ENCODE measurements at regions not wholly inside any gene's neighbourhood (a gene's known extent, or its start where the extent isn't known, plus 50 kb on each side); places are given as distances from the start of the nearest gene placed in this dataset.

DNA sequence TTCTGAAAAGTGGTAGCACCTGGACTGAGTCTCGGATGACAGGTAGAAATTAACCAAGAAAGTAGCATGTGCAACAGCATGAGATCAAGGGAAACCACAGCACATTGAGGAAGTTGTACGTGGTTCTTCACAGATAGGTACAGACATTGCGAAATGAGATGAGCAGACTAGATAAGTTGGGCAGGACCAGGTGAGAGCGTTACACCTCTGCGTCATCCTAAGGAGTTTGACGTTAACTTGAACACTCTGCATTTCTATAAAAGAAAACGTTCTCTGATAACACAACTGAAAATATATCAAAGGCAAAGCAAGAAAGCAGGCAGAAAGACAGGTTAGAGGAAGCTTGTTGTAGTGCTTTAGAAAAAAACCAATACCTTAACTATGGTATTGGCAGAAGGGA lies 98.5 kb upstream of the RASSF8 start:
- Mint-ChIP-seq H3K9me3 (no peaks in the 10 kb centered on the region), H3K27ac (no peak overlapping the region), H3K27me3 (peaks cover 2 to 4% of the 10 kb centered on the region in 2 donors), H3K4me3 (peak overlapping the region in 1 of 3 donors; percentile 2), H3K36me3 (no peaks in the 10 kb centered on the region), H3K4me1 (peaks cover 5 to 31% (median 10%) of the 10 kb centered on the region in 3 donors)
- DNase-seq (peak in 25 of 35 experiments; percentile 1 to 75 (median 15)), ATAC-seq (replicated peaks in 1 of 4) (peak; percentile 48 to 93 (median 59))
- no peak overlapping the region for H3K27ac ChIP-seq (ENCODE audit: low read length)
- POLR2A ChIA-PET: no interaction called here
- WGBS (ENCODE audit: insufficient coverage): 10% methylated on average over 2 of the region's 7 CpGs
- H3K4me1 ChIP-seq (ENCODE audit: control insufficient read depth in 1 of 2, extremely low read depth in 1 of 2, insufficient read depth in 2 of 2, low read length in 2 of 2): peaks cover 0 to 17% of the 10 kb centered on the region in 2 experiments
- no peaks in the 10 kb centered on the region for H3K36me3 ChIP-seq (ENCODE audit: control insufficient read depth in 2 of 2, extremely low read depth in 1 of 2, insufficient read depth in 1 of 2, low read length in 1 of 2)
- H3K9me3 ChIP-seq: no peaks in the 10 kb centered on the region
- H3K4me3 ChIP-seq (ENCODE audit: control insufficient read depth in 1 of 2, extremely low read depth in 1 of 2, low read length in 1 of 2): no peak overlapping the region
- CTCF ChIA-PET: no interaction called here
- no peaks in the 10 kb centered on the region for H3K27me3 ChIP-seq (replicated peaks in 1 of 2; ENCODE audit: control insufficient read depth in 2 of 2, extremely low read depth in 1 of 2, insufficient read depth in 2 of 2, low read length in 1 of 2)

DNA sequence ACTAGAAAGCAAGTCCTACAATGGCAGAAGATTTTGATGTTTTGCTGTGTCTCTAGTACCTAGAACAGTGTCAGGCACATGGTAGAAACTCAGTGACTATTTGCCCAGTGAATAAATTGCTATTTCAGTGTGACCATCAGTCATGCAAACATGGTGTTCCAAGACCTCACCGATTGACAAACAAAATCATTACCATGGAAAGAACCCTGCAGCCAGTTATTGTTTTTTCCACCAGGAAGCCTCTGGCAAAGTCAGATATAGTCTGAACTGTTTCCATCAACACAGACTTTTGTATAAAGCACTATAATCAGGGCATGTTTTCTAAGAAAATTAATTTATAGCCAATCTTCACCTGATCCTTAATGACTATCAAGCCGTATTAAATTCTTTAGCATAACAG lies 97.3 kb upstream of the RASSF8 start:
- H3K4me3 Mint-ChIP-seq: no peak overlapping the region
- H3K4me3 ChIP-seq (ENCODE audit: control insufficient read depth in 1 of 2, extremely low read depth in 1 of 2, low read length in 1 of 2): no peak overlapping the region

DNA sequence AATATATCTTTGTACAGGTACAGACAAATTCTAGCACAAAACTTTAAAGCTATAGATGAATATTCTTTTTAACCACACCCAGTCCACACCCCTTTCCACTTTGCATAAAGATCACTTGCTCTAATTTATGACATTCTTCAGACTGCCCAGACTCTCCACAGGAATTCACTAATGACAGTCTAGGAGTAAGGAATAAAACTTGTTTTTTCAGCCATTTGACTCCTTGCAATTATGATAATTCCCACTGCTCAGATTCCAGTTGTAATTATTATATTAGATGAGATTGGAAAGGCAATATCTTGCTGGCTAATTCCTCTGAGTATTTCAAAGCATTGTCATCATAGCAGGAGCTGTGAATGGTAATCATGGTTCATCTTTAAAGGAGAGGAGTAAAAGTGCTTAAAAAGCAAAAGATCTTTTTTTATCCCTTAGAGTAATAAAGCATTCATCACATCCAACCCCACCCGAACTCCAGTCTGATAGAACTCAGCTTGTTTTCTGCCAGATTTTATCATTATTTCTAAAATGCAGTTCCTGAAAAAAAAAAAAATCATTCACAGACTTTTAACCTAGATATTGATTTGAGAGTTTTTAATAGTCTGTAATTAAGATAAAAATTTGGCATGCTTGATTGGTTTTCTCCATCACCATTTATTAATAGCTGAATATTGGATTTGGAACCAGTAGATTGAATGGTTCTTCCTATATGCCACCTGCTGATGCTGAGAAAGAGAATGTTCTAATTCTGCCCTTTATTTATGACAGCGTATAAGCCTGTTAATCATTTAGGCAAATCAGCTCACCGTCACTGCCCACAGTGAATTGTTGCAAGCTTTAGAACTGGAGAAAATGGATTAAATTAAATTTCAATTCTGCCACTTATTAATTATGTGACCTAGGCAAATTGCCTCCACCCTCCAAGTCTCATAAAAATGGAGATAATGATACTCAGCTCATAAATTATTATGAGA lies 93.9 kb upstream of the RASSF8 start:
- Histone ChIP-seq H3K9me3 (no peaks in the 10 kb centered on the region), H3K36me3 (ENCODE audit: control insufficient read depth in 2 of 2, extremely low read depth in 1 of 2, insufficient read depth in 1 of 2, low read length in 1 of 2) (no peaks in the 10 kb centered on the region), H3K4me1 (ENCODE audit: control insufficient read depth in 1 of 2, extremely low read depth in 1 of 2, insufficient read depth in 2 of 2, low read length in 2 of 2) (peaks cover 0 to 7% of the 10 kb centered on the region in 2 experiments), H3K27me3 (replicated peaks in 1 of 2; ENCODE audit: control insufficient read depth in 2 of 2, extremely low read depth in 1 of 2, insufficient read depth in 2 of 2, low read length in 1 of 2) (no peaks in the 10 kb centered on the region), H3K4me3 (ENCODE audit: control insufficient read depth in 1 of 2, extremely low read depth in 1 of 2, low read length in 1 of 2) (no peak overlapping the region), H3K27ac (ENCODE audit: low read length) (no peak overlapping the region)
- DNase-seq (no peak), ATAC-seq (replicated peaks in 1 of 4) (no peak)
- Mint-ChIP-seq H3K36me3 (no peaks in the 10 kb centered on the region), H3K9me3 (peaks cover under 1 to 4% (median 3%) of the 10 kb centered on the region in 3 donors), H3K27me3 (peaks cover 4% of the 10 kb centered on the region in 2 donors), H3K27ac (no peak overlapping the region), H3K4me3 (no peak overlapping the region), H3K4me1 (peaks cover 5 to 17% (median 6%) of the 10 kb centered on the region in 3 donors)
- ChIA-PET CTCF (no interaction called here), POLR2A (no interaction called here)
- WGBS (ENCODE audit: insufficient coverage): no CpG with 5 or more reads among the region's 3 CpGs

More for the DNA sequence above, 97.3 kb upstream of the RASSF8 start:
- peaks cover 0 to 17% of the 10 kb centered on the region in 2 experiments for H3K4me1 ChIP-seq (ENCODE audit: control insufficient read depth in 1 of 2, extremely low read depth in 1 of 2, insufficient read depth in 2 of 2, low read length in 2 of 2)
- peaks cover 5 to 31% (median 10%) of the 10 kb centered on the region in 3 donors for H3K4me1 Mint-ChIP-seq
- POLR2A ChIA-PET: no interaction called here
- H3K36me3 ChIP-seq (ENCODE audit: control insufficient read depth in 2 of 2, extremely low read depth in 1 of 2, insufficient read depth in 1 of 2, low read length in 1 of 2): no peaks in the 10 kb centered on the region
- H3K27ac Mint-ChIP-seq: no peak overlapping the region
- H3K9me3 Mint-ChIP-seq: no peaks in the 10 kb centered on the region
- no peaks in the 10 kb centered on the region for H3K27me3 ChIP-seq (replicated peaks in 1 of 2; ENCODE audit: control insufficient read depth in 2 of 2, extremely low read depth in 1 of 2, insufficient read depth in 2 of 2, low read length in 1 of 2)
- CTCF ChIA-PET: no interaction called here
- peaks cover 4% of the 10 kb centered on the region in 2 donors for H3K27me3 Mint-ChIP-seq
- H3K27ac ChIP-seq (ENCODE audit: low read length): no peak overlapping the region
- DNase-seq: no peak
- ATAC-seq (replicated peaks in 1 of 4): no peak
- H3K36me3 Mint-ChIP-seq: no peaks in the 10 kb centered on the region
- H3K9me3 ChIP-seq: no peaks in the 10 kb centered on the region
- 86% methylated on average over 1 of the region's 2 CpGs for WGBS (ENCODE audit: insufficient coverage)

DNA sequence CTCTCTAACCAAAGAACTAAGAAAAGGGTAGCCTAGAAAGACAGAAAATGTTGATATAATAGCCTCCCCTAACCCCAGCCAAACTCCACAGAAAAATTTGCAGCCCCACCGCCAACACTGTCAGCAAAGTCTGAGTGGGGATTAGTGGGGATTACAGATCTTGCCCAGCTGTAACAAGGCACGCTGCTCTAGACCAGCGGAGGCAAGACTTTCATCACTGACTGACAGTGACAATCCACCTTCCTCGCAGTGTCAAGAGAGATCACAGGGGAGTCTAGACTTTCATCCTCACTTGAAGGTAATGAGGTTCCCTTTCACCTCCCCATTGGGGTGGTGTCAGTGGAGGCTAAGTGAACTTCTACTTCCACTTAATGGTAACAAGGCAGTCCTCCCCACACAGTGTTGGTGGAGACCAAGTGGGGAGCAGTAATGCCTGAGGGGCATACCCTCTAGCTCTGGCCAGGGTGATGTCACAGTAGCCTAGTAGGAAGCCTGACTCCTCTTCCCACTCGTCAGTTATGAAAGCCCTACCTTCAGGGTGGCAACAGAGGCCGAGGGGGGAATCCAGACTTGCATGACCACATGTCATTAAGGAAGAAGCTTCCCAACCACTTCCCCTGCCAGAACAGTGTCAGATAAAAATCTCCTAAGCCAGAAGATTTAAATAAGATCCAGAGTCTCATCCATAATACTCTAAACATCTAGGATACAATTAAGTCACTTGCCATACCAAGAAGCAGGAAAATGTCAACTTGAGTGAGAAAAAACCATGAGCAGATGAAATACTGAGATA lies 91.7 kb upstream of the RASSF8 start:
- no peak overlapping the region for H3K4me3 Mint-ChIP-seq
- POLR2A ChIA-PET: interaction anchor here in 1 of 2 donors (0.7 kb wide), 2 partner anchors 75 to 122 kb away, joined by 9 to 10 read pairs; no protein-coding TSS in a partner anchor
- H3K27ac Mint-ChIP-seq: no peak overlapping the region
- Histone ChIP-seq H3K36me3 (ENCODE audit: control insufficient read depth in 2 of 2, extremely low read depth in 1 of 2, insufficient read depth in 1 of 2, low read length in 1 of 2) (no peaks in the 10 kb centered on the region), H3K4me1 (ENCODE audit: control insufficient read depth in 1 of 2, extremely low read depth in 1 of 2, insufficient read depth in 2 of 2, low read length in 2 of 2) (no peaks in the 10 kb centered on the region), H3K9me3 (no peaks in the 10 kb centered on the region), H3K4me3 (ENCODE audit: control insufficient read depth in 1 of 2, extremely low read depth in 1 of 2, low read length in 1 of 2) (no peak overlapping the region), H3K27me3 (replicated peaks in 1 of 2; ENCODE audit: control insufficient read depth in 2 of 2, extremely low read depth in 1 of 2, insufficient read depth in 2 of 2, low read length in 1 of 2) (no peaks in the 10 kb centered on the region), H3K27ac (ENCODE audit: low read length) (no peak overlapping the region)
- CTCF ChIA-PET: no interaction called here
- peaks cover 4% of the 10 kb centered on the region in 2 donors for H3K27me3 Mint-ChIP-seq
- 43% methylated on average over 2 of the region's 6 CpGs for WGBS (ENCODE audit: insufficient coverage)
- H3K4me1 Mint-ChIP-seq: no peaks in the 10 kb centered on the region
- peaks cover 3 to 4% (median 4%) of the 10 kb centered on the region in 3 donors for H3K9me3 Mint-ChIP-seq
- DNase-seq (no peak), ATAC-seq (replicated peaks in 1 of 4) (no peak)
- no peaks in the 10 kb centered on the region for H3K36me3 Mint-ChIP-seq

DNA sequence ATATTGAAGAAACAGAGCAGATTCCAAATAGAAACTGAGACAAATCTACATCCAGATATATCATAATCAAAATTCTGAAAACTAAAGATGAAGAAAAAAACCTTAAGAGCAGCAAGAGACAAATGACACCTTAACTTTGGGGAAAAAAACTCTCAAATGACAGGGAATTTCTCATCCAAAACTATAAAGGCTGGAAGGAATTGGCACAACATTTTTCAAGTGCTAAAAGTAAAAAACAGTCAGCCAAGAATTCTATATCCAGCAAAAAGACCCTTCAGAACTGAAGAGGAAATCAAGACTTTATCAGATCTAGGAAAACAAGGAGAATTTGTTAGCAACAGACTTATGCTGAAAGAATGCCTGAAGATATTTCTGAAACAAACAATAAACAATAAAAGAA lies 90.3 kb upstream of the RASSF8 start:
- H3K27me3 ChIP-seq (replicated peaks in 1 of 2; ENCODE audit: control insufficient read depth in 2 of 2, extremely low read depth in 1 of 2, insufficient read depth in 2 of 2, low read length in 1 of 2): no peaks in the 10 kb centered on the region
- H3K36me3 Mint-ChIP-seq: no peaks in the 10 kb centered on the region
- no peak overlapping the region for H3K27ac ChIP-seq (ENCODE audit: low read length)
- H3K27me3 Mint-ChIP-seq: peaks cover 3 to 4% of the 10 kb centered on the region in 2 donors
- H3K4me3 ChIP-seq (ENCODE audit: control insufficient read depth in 1 of 2, extremely low read depth in 1 of 2, low read length in 1 of 2): no peak overlapping the region
- no peaks in the 10 kb centered on the region for H3K4me1 ChIP-seq (ENCODE audit: control insufficient read depth in 1 of 2, extremely low read depth in 1 of 2, insufficient read depth in 2 of 2, low read length in 2 of 2)
- CTCF ChIA-PET: no interaction called here
- ATAC-seq (replicated peaks in 1 of 4) (no peak), DNase-seq (no peak)
- H3K36me3 ChIP-seq (ENCODE audit: control insufficient read depth in 2 of 2, extremely low read depth in 1 of 2, insufficient read depth in 1 of 2, low read length in 1 of 2): no peaks in the 10 kb centered on the region
- no peak overlapping the region for H3K4me3 Mint-ChIP-seq
- no peak overlapping the region for H3K27ac Mint-ChIP-seq
- H3K9me3 Mint-ChIP-seq: peaks cover 3 to 4% (median 4%) of the 10 kb centered on the region in 3 donors
- no peaks in the 10 kb centered on the region for H3K9me3 ChIP-seq
- no peaks in the 10 kb centered on the region for H3K4me1 Mint-ChIP-seq
- POLR2A ChIA-PET: no interaction called here

DNA sequence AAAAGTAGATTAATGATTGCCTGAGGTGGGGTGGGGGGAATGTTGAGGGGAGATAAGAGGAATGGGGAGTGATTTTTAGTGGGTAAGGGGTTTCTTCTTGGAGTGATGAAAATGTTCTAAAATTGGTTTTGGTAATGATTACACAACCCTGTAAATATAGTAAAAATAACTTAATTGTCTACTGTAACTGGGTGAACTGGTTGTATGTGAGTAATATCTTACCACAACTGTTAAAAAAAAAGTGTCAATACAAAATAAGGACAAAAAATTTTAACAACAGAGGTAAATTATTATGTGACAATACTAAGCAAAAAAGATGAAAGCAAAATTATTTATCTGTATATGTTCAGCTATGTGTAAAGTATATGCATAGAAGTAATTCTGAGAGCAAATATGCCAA lies 86.3 kb upstream of the RASSF8 start:
- no peaks in the 10 kb centered on the region for H3K4me1 Mint-ChIP-seq
- POLR2A ChIA-PET: no interaction called here
- no peak overlapping the region for H3K4me3 ChIP-seq (ENCODE audit: control insufficient read depth in 1 of 2, extremely low read depth in 1 of 2, low read length in 1 of 2)
- no peaks in the 10 kb centered on the region for H3K27me3 ChIP-seq (replicated peaks in 1 of 2; ENCODE audit: control insufficient read depth in 2 of 2, extremely low read depth in 1 of 2, insufficient read depth in 2 of 2, low read length in 1 of 2)
- no peaks in the 10 kb centered on the region for H3K36me3 ChIP-seq (ENCODE audit: control insufficient read depth in 2 of 2, extremely low read depth in 1 of 2, insufficient read depth in 1 of 2, low read length in 1 of 2)
- no peaks in the 10 kb centered on the region for H3K27me3 Mint-ChIP-seq
- no peaks in the 10 kb centered on the region for H3K9me3 ChIP-seq
- DNase-seq: no peak
- no peak overlapping the region for H3K27ac Mint-ChIP-seq
- CTCF ChIA-PET: no interaction called here
- H3K4me1 ChIP-seq (ENCODE audit: control insufficient read depth in 1 of 2, extremely low read depth in 1 of 2, insufficient read depth in 2 of 2, low read length in 2 of 2): no peaks in the 10 kb centered on the region
- no peaks in the 10 kb centered on the region for H3K36me3 Mint-ChIP-seq
- ATAC-seq (replicated peaks in 1 of 4): no peak
- peaks cover 3 to 4% (median 4%) of the 10 kb centered on the region in 3 donors for H3K9me3 Mint-ChIP-seq
- H3K4me3 Mint-ChIP-seq: no peak overlapping the region
- no peak overlapping the region for H3K27ac ChIP-seq (ENCODE audit: low read length)

Measured in T-cell (primary cell).